Upper lobe of left lung (tissue), 4 donors: ENCODE measurements at regions not wholly inside any gene's neighbourhood (a gene's known extent, or its start where the extent isn't known, plus 50 kb on each side); places are given as distances from the start of the nearest gene placed in this dataset.

ENCODE experiments used
- CTCF ChIP-seq, 6 experiments: fragments of 450-650 bp in 4 of 6; fragments of 200-600 bp in 2 of 6; sonication (generic) in 2 of 6; IDR thresholded peaks; one replicate each; pipeline ENCODE4 v1.5.1; 2016 to 2019; ENCODE audit warnings: antibody characterized with exemption in 6 of 6
- POLR2A ChIP-seq, 4 donors: fragments of 450-650 bp; IDR thresholded peaks; one replicate each; pipeline ENCODE4 v1.5.1; 2016 to 2017; ENCODE audit warnings: antibody characterized with exemption in 4 of 4, mild to moderate bottlenecking in 2 of 4
- POLR2AphosphoS5 ChIP-seq, 2 donors: sonication (generic); formaldehyde crosslinking; IDR thresholded peaks; one replicate each; pipeline ENCODE4 v1.5.1; 2017; ENCODE audit warnings: antibody characterized with exemption in 2 of 2

GRCh38 chr11:112765337-112765736 lies 195.9 kb upstream of the NCAM1 start:
- no peak for TF ChIP-seq CTCF (IDR thresholded peaks at IDR 0.05)
- no peak for TF ChIP-seq POLR2A (IDR thresholded peaks at IDR 0.05)
- no peak for TF ChIP-seq POLR2AphosphoS5 (IDR thresholded peaks at IDR 0.05)
